Testis (tissue), 2 donors: ENCODE measurements at regions not wholly inside any gene's neighbourhood (a gene's known extent, or its start where the extent isn't known, plus 50 kb on each side); places are given as distances from the start of the nearest gene placed in this dataset.

Experiments used
- POLR2A ChIP-seq: fragments of 450-650 bp; IDR thresholded peaks from one replicate; pipeline ENCODE4 v1.6.1; 2017; ENCODE audit warnings: antibody characterized with exemption, mild to moderate bottlenecking, moderate library complexity
- TF ChIP-seq, protein P1 (sequence below), 3 experiments: fragments of 450-650 bp in 2 of 3; fragments of 200-600 bp in 1 of 3; sonication (generic) in 1 of 3; IDR thresholded peaks; one replicate each; pipeline ENCODE4 v1.5.1; 2016 to 2019; ENCODE audit warnings: antibody characterized with exemption in 3 of 3, mild to moderate bottlenecking in 2 of 3, moderate library complexity in 1 of 3

GRCh38 chr1:60262701-60263100 is 189.1 kb upstream of the C1orf87 start:
- TF ChIP-seq POLR2A: no peak
- TF ChIP-seq, protein P1, sequence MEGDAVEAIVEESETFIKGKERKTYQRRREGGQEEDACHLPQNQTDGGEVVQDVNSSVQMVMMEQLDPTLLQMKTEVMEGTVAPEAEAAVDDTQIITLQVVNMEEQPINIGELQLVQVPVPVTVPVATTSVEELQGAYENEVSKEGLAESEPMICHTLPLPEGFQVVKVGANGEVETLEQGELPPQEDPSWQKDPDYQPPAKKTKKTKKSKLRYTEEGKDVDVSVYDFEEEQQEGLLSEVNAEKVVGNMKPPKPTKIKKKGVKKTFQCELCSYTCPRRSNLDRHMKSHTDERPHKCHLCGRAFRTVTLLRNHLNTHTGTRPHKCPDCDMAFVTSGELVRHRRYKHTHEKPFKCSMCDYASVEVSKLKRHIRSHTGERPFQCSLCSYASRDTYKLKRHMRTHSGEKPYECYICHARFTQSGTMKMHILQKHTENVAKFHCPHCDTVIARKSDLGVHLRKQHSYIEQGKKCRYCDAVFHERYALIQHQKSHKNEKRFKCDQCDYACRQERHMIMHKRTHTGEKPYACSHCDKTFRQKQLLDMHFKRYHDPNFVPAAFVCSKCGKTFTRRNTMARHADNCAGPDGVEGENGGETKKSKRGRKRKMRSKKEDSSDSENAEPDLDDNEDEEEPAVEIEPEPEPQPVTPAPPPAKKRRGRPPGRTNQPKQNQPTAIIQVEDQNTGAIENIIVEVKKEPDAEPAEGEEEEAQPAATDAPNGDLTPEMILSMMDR (IDR thresholded peaks at IDR 0.05): no peak
